ENCODE measurements at regions not wholly inside any gene's neighbourhood (a gene's known extent, or its start where the extent isn't known, plus 50 kb on each side); places are given as distances from the start of the nearest gene placed in this dataset.

- DNase-seq (ENCODE audit: insufficient read length) (no peak), FAIRE-seq (no peak)
- TF ChIP-seq TAF1 (IDR thresholded peaks at IDR 0.05; ENCODE audit: borderline replicate concordance, low read depth, low read length) = no peak
- no peak for TF ChIP-seq POLR2AphosphoS5 (IDR thresholded peaks at IDR 0.05; ENCODE audit: low read depth, low read length)
- no peak for TF ChIP-seq POLR2A (IDR thresholded peaks at IDR 0.05; ENCODE audit: low read depth, low read length)
Measured at GRCh38 chr22:25390297-25391240, 171.1 kb downstream of the CRYBB2 start.

DNA sequence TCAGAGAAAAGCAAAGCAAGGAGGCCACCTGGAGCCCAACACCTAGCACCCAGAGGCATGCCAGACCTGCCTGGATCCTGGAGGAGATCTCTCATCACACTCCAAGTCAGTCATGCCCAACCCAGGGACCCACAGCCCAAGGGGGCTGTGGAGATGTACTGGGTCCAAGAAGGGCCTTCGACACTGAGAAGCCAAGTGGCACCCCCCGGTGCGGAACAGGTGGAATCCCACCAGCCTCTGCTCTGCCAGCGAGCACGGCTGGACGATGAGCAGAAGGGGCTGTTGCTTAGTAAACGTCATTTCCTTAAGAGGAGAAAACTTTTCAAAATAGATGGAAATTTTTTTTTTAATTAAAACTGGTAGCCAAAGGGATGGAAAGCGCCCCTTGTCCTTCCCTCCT lies 171.9 kb upstream of the GRK3 start:
- no peak for FAIRE-seq
- no peak for TF ChIP-seq POLR2AphosphoS5 (IDR thresholded peaks at IDR 0.05; ENCODE audit: low read depth, low read length)
- TF ChIP-seq POLR2A (IDR thresholded peaks at IDR 0.05; ENCODE audit: low read depth, low read length) = no peak
- TF ChIP-seq TAF1 (IDR thresholded peaks at IDR 0.05; ENCODE audit: borderline replicate concordance, low read depth, low read length) = no peak
- DNase-seq (ENCODE audit: insufficient read length) = no peak

GRCh38 chr22:25393121-25393805 lies 171.2 kb upstream of the GRK3 start:
- no peak for DNase-seq (ENCODE audit: insufficient read length)
- no peak for FAIRE-seq
- TF ChIP-seq POLR2AphosphoS5 (IDR thresholded peaks at IDR 0.05; ENCODE audit: low read depth, low read length) = no peak

- TF ChIP-seq POLR2AphosphoS5 (IDR thresholded peaks at IDR 0.05; ENCODE audit: low read depth, low read length) = no peak
- no peak for TF ChIP-seq POLR2A (IDR thresholded peaks at IDR 0.05; ENCODE audit: low read depth, low read length)
- TF ChIP-seq TAF1 (IDR thresholded peaks at IDR 0.05; ENCODE audit: borderline replicate concordance, low read depth, low read length) = no peak
- no peak for DNase-seq (ENCODE audit: insufficient read length)
- FAIRE-seq = no peak
Measured at GRCh38 chr22:25395468-25395867, 169.0 kb upstream of the GRK3 start.

DNA sequence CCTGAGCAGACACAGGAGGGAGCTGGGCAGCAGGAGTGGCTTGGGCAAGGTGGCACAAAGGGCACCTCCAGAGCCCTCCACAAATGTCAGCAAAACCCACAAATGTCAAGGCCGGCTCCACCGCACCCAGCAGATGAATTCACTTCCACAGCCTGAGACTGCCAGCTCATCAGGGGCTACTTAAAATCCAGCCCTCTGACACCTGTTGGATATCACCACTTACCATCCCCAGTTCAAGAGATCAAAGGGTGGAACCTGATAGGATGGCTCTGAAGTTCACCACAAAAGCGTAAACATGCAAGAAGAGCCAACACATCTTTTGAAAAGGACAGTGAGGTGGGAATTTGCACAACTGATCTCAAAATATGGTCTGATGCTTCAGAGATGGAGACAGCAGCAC lies 168.6 kb upstream of the GRK3 start:
- DNase-seq (ENCODE audit: insufficient read length) = no peak
- no peak for TF ChIP-seq POLR2A (IDR thresholded peaks at IDR 0.05; ENCODE audit: low read depth, low read length)
- TF ChIP-seq POLR2AphosphoS5 (IDR thresholded peaks at IDR 0.05; ENCODE audit: low read depth, low read length) = no peak
- no peak for FAIRE-seq

DNA sequence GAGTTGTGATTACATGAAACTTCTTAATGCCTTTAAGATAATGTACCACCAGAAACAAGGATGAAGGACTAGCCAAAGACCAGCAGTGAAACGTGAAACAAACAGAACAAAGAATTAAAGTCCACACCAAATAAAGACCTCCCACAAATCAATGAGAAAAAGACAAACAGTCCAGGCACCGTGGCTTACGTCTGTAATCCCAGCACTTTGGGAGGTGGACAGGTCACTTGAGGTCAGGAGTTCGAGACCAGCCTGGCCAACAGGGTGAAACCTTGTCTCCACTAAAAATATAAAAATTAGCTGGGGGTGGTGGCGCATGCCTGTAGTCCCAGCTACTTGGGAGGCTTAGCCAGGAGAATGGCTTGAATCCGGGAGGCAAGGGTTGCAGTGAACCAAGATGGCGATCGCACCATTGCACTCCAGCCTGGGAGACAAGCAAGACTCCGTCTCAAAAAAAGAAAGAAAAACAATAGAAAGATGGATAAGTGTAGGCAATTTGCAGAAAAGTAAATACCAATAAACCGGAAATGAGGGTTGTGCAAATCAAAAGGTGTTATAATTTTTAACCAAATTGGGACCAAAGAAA lies 167.8 kb upstream of the GRK3 start:
- no peak for FAIRE-seq

GRCh38 chr22:25397616-25398015 lies 166.9 kb upstream of the GRK3 start:
- FAIRE-seq (no peak), DNase-seq (ENCODE audit: insufficient read length) (no peak)
- no peak for TF ChIP-seq POLR2AphosphoS5 (IDR thresholded peaks at IDR 0.05; ENCODE audit: low read depth, low read length)

More for the DNA sequence above, 167.8 kb upstream of the GRK3 start:
- no peak for TF ChIP-seq POLR2AphosphoS5 (IDR thresholded peaks at IDR 0.05; ENCODE audit: low read depth, low read length)
- TF ChIP-seq TAF1 (IDR thresholded peaks at IDR 0.05; ENCODE audit: borderline replicate concordance, low read depth, low read length) = no peak
- no peak for DNase-seq (ENCODE audit: insufficient read length)

DNA sequence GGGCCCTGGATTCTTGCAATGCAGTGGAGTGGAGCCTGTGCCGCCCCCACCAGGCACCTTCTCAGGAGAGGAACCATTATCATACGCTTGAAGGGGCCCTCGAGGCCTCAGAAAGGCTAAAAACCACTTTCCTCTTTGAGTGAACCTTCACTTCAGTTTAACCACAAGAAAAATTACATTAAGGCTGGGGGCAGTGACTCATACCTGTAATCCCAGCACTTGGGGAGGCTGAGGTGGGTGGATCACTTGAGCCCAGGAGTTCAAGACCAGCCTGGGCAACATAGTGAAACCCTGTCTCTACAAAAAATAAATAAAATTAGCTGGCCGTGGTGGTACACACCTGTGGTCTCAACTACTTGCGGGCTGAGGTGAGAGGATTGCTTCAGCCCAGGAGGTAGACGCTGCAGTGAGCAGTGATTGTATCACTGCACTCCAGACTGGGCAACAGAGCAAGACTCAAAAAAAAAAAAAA lies 165.8 kb upstream of the GRK3 start:
- peak; percentile 70 for FAIRE-seq

GRCh38 chr22:25399649-25400151 lies 164.8 kb upstream of the GRK3 start:
- DNase-seq (ENCODE audit: insufficient read length) (no peak), FAIRE-seq (no peak)
- TF ChIP-seq POLR2AphosphoS5 (IDR thresholded peaks at IDR 0.05; ENCODE audit: low read depth, low read length) (no peak), TAF1 (IDR thresholded peaks at IDR 0.05; ENCODE audit: borderline replicate concordance, low read depth, low read length) (no peak), POLR2A (IDR thresholded peaks at IDR 0.05; ENCODE audit: low read depth, low read length) (no peak)

More for the DNA sequence above, 165.8 kb upstream of the GRK3 start:
- peak; percentile 58 for DNase-seq (ENCODE audit: insufficient read length)

DNA sequence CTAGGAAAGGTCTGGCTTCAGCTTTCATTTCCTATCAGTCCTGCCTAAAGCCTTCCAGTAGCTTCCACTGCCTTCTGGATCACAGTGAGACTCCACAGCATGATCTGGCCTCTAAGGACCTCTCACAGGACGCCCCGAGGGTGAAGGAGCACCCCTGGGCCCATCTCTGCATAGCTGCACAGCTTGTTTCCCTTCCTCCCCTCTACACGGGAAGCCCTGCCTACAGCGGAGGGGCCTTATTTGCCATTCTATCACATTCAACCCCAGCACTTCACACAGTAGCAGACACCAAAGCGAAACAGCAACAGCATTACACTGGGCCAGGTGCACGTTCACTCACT lies 162.3 kb upstream of the GRK3 start:
- TF ChIP-seq POLR2AphosphoS5 (IDR thresholded peaks at IDR 0.05; ENCODE audit: low read depth, low read length) (no peak), POLR2A (IDR thresholded peaks at IDR 0.05; ENCODE audit: low read depth, low read length) (no peak), TAF1 (IDR thresholded peaks at IDR 0.05; ENCODE audit: borderline replicate concordance, low read depth, low read length) (no peak)
- no peak for DNase-seq (ENCODE audit: insufficient read length)
- FAIRE-seq = peak; percentile 50

DNA sequence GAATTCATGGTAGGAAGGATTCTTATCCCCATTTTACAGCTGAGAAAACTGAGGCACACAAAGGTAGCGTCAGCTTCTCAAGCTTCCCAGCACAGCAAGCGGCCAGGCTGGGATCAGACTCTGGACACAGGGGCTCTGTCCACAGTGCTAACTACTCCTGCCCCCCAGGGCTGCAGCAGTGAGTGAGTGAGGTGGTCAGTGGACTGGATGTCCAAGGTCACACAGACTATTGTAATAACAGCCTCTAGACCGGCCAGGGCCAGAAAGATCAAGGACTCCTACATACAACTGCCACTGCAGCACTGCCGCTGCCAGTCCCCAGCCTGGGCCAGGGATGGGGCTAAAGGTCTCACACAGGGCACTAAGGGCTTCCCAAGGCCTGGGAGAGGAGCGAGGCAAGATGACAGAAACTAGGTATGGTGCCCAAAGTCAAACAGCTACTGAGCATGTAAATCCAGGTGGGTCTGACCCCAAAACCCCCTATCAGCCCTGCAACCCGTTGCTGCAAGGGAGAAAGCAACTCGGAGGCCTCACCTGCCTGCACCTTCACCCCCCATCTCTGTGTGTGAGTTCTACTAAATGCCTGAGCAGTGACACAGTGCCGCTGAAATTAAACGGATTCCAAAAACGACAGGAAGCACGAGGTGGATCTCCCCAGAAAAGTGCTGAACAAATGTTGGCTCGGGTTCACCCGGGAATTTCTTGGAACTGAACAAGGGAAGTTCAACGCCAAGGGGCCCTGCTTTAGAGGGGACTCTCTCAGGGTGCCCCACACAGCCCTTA lies 161.8 kb upstream of the GRK3 start:
- DNase-seq (ENCODE audit: insufficient read length) (no peak), FAIRE-seq (no peak)
- TF ChIP-seq POLR2AphosphoS5 (IDR thresholded peaks at IDR 0.05; ENCODE audit: low read depth, low read length) = no peak
- TF ChIP-seq TAF1 (IDR thresholded peaks at IDR 0.05; ENCODE audit: borderline replicate concordance, low read depth, low read length) = no peak
- TF ChIP-seq POLR2A (IDR thresholded peaks at IDR 0.05; ENCODE audit: low read depth, low read length) = no peak
